Ishikawa (cell line): ENCODE measurements at regions not wholly inside any gene's neighbourhood (a gene's known extent, or its start where the extent isn't known, plus 50 kb on each side); places are given as distances from the start of the nearest gene placed in this dataset.

ENCODE experiments used
- CEBPB ChIP-seq: IDR thresholded peaks from 2 replicates; pipeline ENCODE4 v1.6.1; 2012
- EP300 ChIP-seq: IDR thresholded peaks from 2 replicates; pipeline ENCODE4 v1.6.1; 2012; ENCODE audit warnings: borderline replicate concordance
- NFIC ChIP-seq: IDR thresholded peaks from 2 replicates; pipeline ENCODE4 v1.6.1; 2012
- TAF1 ChIP-seq: IDR thresholded peaks from 2 replicates; pipeline ENCODE4 v1.6.1; 2012; ENCODE audit warnings: low read depth, mild to moderate bottlenecking
- TCF12 ChIP-seq: IDR thresholded peaks from 2 replicates; pipeline ENCODE4 v1.6.1; 2012; ENCODE audit warnings: low read depth
- TEAD4 ChIP-seq: IDR thresholded peaks from 2 replicates; pipeline ENCODE4 v1.6.1; 2012
- USF1 ChIP-seq: IDR thresholded peaks from 2 replicates; pipeline ENCODE4 v1.6.1; 2012
- YY1 ChIP-seq: IDR thresholded peaks from 2 replicates; pipeline ENCODE4 v1.6.1; 2012; ENCODE audit warnings: low read depth
- TF ChIP-seq, protein P1 (sequence below): IDR thresholded peaks from 2 replicates; pipeline ENCODE4 v1.6.1; 2012; ENCODE audit warnings: low read depth, mild to moderate bottlenecking

DNA sequence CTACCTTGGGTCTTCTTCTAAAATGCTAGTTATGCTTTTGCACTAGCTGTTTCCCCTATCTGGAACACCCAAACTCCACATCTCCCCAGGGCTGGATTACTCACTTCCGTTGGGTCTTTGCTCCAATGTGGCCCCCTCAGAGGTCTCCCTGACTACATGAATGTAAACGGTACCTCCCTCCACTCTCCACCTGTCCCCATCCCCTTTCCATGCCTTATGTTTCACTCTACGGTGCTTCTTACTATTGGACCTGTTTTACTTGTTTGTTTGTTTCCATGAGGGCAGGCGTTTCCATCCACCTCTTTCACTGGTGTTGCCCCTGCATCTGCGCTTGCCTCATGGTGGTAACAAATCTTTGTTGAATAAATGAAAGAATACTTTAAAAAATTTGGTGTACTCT, 256.4 kb downstream of the SNAPC1 start:
- no peak for TF ChIP-seq TCF12
- no peak for TF ChIP-seq NFIC
- TF ChIP-seq, protein P1, sequence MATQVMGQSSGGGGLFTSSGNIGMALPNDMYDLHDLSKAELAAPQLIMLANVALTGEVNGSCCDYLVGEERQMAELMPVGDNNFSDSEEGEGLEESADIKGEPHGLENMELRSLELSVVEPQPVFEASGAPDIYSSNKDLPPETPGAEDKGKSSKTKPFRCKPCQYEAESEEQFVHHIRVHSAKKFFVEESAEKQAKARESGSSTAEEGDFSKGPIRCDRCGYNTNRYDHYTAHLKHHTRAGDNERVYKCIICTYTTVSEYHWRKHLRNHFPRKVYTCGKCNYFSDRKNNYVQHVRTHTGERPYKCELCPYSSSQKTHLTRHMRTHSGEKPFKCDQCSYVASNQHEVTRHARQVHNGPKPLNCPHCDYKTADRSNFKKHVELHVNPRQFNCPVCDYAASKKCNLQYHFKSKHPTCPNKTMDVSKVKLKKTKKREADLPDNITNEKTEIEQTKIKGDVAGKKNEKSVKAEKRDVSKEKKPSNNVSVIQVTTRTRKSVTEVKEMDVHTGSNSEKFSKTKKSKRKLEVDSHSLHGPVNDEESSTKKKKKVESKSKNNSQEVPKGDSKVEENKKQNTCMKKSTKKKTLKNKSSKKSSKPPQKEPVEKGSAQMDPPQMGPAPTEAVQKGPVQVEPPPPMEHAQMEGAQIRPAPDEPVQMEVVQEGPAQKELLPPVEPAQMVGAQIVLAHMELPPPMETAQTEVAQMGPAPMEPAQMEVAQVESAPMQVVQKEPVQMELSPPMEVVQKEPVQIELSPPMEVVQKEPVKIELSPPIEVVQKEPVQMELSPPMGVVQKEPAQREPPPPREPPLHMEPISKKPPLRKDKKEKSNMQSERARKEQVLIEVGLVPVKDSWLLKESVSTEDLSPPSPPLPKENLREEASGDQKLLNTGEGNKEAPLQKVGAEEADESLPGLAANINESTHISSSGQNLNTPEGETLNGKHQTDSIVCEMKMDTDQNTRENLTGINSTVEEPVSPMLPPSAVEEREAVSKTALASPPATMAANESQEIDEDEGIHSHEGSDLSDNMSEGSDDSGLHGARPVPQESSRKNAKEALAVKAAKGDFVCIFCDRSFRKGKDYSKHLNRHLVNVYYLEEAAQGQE = no peak
- TF ChIP-seq CEBPB = no peak
- TF ChIP-seq EP300 = no peak
- TF ChIP-seq USF1 = no peak
- no peak for TF ChIP-seq TEAD4
- no peak for TF ChIP-seq YY1
- TF ChIP-seq TAF1 = no peak
